ENCODE measurements at regions not wholly inside any gene's neighbourhood (a gene's known extent, or its start where the extent isn't known, plus 50 kb on each side); places are given as distances from the start of the nearest gene placed in this dataset.

DNA sequence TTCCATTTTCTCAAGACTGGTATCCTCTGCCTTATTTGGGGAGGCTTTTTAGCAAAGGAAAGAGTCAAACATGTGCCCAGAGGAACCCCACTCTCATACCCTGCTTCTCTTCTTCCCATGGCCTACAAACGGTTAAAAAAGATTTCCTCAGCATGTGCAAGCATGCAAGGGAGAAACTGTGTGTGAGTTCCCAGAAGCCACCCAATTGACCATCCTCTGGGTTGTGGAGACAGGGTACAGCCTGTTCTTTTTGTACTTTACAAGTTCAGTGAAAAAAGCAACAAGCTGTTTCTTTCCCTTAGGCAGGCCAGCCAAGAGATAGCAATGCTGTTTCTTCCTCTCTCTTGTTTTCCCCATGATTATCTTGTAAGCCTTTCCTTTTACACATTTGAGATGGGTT is 68.8 kb upstream of the MTPN start:
- H3K4me3 ChIP-seq (replicated peaks; ENCODE audit: low read depth, low read length), result no peak overlapping the region
- no peak for DNase-seq (ENCODE audit: extremely low read depth, low read depth)
- TF ChIP-seq, protein P1, sequence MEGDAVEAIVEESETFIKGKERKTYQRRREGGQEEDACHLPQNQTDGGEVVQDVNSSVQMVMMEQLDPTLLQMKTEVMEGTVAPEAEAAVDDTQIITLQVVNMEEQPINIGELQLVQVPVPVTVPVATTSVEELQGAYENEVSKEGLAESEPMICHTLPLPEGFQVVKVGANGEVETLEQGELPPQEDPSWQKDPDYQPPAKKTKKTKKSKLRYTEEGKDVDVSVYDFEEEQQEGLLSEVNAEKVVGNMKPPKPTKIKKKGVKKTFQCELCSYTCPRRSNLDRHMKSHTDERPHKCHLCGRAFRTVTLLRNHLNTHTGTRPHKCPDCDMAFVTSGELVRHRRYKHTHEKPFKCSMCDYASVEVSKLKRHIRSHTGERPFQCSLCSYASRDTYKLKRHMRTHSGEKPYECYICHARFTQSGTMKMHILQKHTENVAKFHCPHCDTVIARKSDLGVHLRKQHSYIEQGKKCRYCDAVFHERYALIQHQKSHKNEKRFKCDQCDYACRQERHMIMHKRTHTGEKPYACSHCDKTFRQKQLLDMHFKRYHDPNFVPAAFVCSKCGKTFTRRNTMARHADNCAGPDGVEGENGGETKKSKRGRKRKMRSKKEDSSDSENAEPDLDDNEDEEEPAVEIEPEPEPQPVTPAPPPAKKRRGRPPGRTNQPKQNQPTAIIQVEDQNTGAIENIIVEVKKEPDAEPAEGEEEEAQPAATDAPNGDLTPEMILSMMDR (IDR thresholded peaks at IDR 0.05; ENCODE audit: low read depth, low read length, missing control alignments), result no peak

DNA sequence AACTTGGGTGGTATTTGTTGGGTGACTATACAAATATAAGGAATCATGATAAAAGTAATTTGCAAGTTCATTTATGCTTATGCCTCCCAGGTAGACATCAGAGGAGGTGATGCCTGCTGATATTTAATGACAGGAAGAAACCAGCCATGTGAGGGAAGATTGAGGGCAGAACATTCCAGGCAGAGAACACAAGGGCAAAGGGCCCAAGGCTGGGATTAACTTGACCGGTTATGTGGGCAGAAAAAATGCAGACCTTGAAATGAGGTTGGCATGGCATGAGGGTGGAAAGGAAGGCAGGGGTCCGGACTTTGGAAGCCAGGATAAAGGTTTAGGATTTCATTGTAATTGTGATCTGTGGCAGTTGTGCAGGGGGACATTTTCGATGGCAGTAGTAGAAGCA is 68.0 kb upstream of the MTPN start:
- TF ChIP-seq, protein P1 (IDR thresholded peaks at IDR 0.05; ENCODE audit: low read depth, low read length, missing control alignments), result no peak
- no peak overlapping the region for H3K4me3 ChIP-seq (replicated peaks; ENCODE audit: low read depth, low read length)
- DNase-seq (ENCODE audit: extremely low read depth, low read depth), result no peak

DNA sequence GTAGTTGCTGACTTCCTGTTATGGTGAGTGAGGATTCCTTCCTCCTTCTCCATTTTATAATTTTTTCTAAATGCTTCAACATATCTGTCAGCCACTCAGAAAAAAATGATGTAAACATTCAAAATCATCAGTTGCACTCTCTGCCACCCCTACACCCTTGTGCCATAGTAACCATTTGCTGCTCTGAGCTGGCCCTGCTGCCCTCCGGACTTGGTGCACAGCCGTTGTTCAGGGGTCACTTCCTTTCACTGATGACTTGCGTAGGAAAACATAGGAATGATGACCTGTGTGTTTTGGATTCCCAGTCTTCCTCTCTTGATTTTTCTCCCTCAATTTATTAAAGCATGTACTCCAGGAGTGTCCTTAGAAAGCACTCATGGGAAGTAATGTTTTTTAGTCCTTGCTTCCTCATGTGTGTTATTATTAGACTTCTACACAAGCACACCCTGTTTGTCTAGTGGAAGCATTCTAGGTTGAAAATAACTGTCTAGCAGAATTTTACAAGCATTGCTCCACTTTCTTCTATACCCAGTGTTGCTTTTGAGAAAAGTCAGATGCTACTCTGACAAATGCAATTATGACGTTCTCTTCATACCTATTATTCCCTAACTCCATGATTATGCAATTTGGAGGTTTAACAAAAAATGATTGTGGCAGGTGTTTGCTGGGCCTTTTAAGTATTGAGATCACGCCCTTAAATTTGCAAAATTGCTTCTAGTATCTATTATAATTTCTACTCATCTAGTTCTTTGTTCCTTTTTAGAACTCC is 62.6 kb upstream of the MTPN start:
- TF ChIP-seq, protein P1 (IDR thresholded peaks at IDR 0.05; ENCODE audit: low read depth, low read length, missing control alignments), result no peak
- no peak overlapping the region for H3K4me3 ChIP-seq (replicated peaks; ENCODE audit: low read depth, low read length)
- no peak for DNase-seq (ENCODE audit: extremely low read depth, low read depth)

DNA sequence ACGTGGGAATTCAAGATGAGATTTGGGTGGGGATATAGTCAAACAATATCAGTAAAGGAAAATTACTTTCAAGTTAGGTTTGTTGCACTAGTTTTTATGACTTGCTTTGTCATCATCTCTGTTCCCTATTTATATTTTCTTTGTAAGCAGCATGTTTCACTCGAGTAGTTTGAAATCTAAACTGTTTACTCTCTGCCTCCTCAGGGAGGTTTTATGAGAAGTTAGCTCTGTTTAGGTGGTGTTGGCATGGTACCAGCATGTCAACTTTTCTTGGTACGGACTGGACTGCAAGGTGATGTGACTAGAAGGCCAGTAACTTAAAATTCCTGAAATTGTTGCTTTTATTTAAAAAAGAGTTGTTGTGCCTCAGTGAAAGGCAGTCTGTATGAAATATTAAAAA is 59.2 kb upstream of the MTPN start:
- TF ChIP-seq, protein P1 (IDR thresholded peaks at IDR 0.05; ENCODE audit: low read depth, low read length, missing control alignments), result no peak
- H3K4me3 ChIP-seq (replicated peaks; ENCODE audit: low read depth, low read length), result no peak overlapping the region
- no peak for DNase-seq (ENCODE audit: extremely low read depth, low read depth)

DNA sequence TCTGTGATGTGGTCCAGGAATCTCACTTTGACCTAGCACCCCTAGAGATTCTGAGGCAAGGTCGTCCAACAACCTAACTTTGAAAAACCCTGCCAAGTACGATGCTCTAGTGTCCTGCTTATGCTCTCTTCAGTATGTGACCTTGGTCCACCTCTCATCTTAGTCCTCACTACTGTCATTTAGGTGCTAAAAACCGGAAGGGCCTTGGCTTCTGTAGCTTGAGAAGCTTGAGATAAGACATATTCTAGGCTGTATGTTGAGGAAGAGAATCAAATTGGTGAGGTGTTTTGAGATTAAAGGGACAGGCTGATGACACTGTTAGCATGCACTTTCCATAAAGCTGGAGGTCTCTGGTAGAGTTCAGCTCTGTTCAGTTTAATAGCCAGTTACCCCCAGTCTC is 57.0 kb upstream of the MTPN start:
- no peak for DNase-seq (ENCODE audit: extremely low read depth, low read depth)
- H3K4me3 ChIP-seq (replicated peaks; ENCODE audit: low read depth, low read length), result no peak overlapping the region
- TF ChIP-seq, protein P1 (IDR thresholded peaks at IDR 0.05; ENCODE audit: low read depth, low read length, missing control alignments), result no peak

DNA sequence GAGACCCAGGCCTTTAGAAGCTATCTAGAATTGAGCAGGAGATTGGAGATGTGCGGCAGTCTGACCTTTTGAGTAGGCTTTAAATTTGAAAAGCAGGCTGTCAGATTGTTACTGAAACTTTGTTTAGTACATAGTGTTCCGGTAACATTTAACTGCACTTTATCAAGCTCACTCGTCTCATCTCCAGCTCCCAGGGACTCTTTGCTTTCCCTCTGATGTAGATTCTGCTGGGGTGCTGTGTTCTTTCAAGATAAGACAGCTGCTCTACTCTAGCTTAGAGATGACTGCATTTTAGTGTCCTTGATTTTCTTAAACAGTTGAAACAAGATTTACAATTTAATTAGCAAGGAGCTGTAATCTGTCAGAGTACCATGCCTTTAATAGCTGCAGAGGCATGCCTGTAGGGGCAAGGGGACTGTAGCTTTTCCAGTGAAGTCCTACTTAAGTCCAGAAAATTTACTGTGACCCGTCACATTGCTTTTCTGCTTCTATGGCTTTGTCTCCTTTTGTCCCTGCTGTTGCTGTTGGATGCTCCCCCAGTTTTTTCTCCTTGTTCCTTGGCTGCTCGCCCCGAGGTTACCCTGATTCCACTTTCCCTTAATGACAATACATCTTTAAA is 56.4 kb upstream of the MTPN start:
- TF ChIP-seq, protein P1 (IDR thresholded peaks at IDR 0.05; ENCODE audit: low read depth, low read length, missing control alignments), result no peak
- DNase-seq (ENCODE audit: extremely low read depth, low read depth), result no peak
- no peak overlapping the region for H3K4me3 ChIP-seq (replicated peaks; ENCODE audit: low read depth, low read length)

All from HFF-Myc (cell line).